ENCODE measurements at regions not wholly inside any gene's neighbourhood (a gene's known extent, or its start where the extent isn't known, plus 50 kb on each side); places are given as distances from the start of the nearest gene placed in this dataset.

- Histone ChIP-seq H3K9me2 (ENCODE audit: insufficient read depth, low read length) (no peaks in the 10 kb centered on the region), H3K4me3 (ENCODE audit: low read length) (no peak overlapping the region), H3K9me3 (ENCODE audit: low read length) (no peaks in the 10 kb centered on the region), H3K27me3 (ENCODE audit: insufficient read depth, low read depth, low read length) (peaks cover 20% of the 10 kb centered on the region), H2AFZ (ENCODE audit: low read depth, low read length) (no peak overlapping the region), H3K36me3 (ENCODE audit: insufficient read depth, low read length) (no peaks in the 10 kb centered on the region), H3F3A (ENCODE audit: insufficient read depth, low read length, poor library complexity, severe bottlenecking) (no peaks in the 10 kb centered on the region), H3K9ac (ENCODE audit: low read length) (no peak overlapping the region), H3K27ac (ENCODE audit: low read length) (no peak overlapping the region), H3K4me2 (ENCODE audit: low read length) (no peak overlapping the region), H4K20me1 (ENCODE audit: insufficient read depth) (no peaks in the 10 kb centered on the region), H3K79me2 (replicated peaks; ENCODE audit: insufficient read depth, low read length) (no peaks in the 10 kb centered on the region)
- TF ChIP-seq RAD21 (conservative IDR thresholded peaks at IDR 0.05), result no peak
- TF ChIP-seq CTCF (IDR thresholded peaks at IDR 0.05; ENCODE audit: poor library complexity, severe bottlenecking), result no peak
- no peak for TF ChIP-seq POLR2AphosphoS5 (IDR thresholded peaks at IDR 0.05)
- no peak for TF ChIP-seq EP300 (conservative IDR thresholded peaks at IDR 0.05; ENCODE audit: poor library complexity, severe bottlenecking)
- TF ChIP-seq EZH2 (IDR thresholded peaks at IDR 0.05; ENCODE audit: borderline replicate concordance, insufficient read depth, low read length, poor library complexity, severe bottlenecking), result no peak
- TF ChIP-seq SMC3 (conservative IDR thresholded peaks at IDR 0.05; ENCODE audit: poor library complexity), result no peak
- TF ChIP-seq, protein P1, sequence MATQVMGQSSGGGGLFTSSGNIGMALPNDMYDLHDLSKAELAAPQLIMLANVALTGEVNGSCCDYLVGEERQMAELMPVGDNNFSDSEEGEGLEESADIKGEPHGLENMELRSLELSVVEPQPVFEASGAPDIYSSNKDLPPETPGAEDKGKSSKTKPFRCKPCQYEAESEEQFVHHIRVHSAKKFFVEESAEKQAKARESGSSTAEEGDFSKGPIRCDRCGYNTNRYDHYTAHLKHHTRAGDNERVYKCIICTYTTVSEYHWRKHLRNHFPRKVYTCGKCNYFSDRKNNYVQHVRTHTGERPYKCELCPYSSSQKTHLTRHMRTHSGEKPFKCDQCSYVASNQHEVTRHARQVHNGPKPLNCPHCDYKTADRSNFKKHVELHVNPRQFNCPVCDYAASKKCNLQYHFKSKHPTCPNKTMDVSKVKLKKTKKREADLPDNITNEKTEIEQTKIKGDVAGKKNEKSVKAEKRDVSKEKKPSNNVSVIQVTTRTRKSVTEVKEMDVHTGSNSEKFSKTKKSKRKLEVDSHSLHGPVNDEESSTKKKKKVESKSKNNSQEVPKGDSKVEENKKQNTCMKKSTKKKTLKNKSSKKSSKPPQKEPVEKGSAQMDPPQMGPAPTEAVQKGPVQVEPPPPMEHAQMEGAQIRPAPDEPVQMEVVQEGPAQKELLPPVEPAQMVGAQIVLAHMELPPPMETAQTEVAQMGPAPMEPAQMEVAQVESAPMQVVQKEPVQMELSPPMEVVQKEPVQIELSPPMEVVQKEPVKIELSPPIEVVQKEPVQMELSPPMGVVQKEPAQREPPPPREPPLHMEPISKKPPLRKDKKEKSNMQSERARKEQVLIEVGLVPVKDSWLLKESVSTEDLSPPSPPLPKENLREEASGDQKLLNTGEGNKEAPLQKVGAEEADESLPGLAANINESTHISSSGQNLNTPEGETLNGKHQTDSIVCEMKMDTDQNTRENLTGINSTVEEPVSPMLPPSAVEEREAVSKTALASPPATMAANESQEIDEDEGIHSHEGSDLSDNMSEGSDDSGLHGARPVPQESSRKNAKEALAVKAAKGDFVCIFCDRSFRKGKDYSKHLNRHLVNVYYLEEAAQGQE (IDR thresholded peaks at IDR 0.05; ENCODE audit: borderline replicate concordance), result no peak
- no peak for TF ChIP-seq TAF1 (IDR thresholded peaks at IDR 0.05; ENCODE audit: low read depth)
- TF ChIP-seq MXI1 (conservative IDR thresholded peaks at IDR 0.05; ENCODE audit: poor library complexity, severe bottlenecking), result no peak
Measured at GRCh38 chr1:165116732-165117131, 239.8 kb downstream of the LMX1A start.

DNA sequence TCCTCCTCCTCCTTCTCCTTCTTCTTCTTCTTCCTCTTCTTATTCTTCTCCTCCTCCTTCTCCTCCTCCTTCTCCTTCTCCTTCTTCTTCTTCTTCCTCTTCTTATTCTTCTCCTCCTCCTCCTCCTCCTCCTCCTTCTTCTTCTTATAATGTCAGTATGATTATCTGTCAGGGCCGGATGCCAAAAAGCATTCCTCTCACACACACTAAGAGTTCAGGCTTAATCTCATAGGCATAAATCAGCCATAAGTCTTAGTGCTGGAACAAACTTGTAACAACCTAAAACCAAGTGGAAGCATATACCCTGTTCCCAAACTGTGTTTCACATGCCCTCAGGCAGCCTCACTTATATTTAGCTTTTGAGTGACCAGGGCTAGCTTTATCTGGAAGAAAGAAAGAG lies 240.3 kb downstream of the LMX1A start:
- Histone ChIP-seq H3K4me2 (ENCODE audit: low read length) (no peak overlapping the region), H3K27ac (ENCODE audit: low read length) (no peak overlapping the region), H4K20me1 (ENCODE audit: insufficient read depth) (no peaks in the 10 kb centered on the region), H3K9me3 (ENCODE audit: low read length) (no peaks in the 10 kb centered on the region), H3K9ac (ENCODE audit: low read length) (no peak overlapping the region), H3K4me3 (ENCODE audit: low read length) (no peak overlapping the region), H3F3A (ENCODE audit: insufficient read depth, low read length, poor library complexity, severe bottlenecking) (no peaks in the 10 kb centered on the region), H2AFZ (ENCODE audit: low read depth, low read length) (no peak overlapping the region), H3K36me3 (ENCODE audit: insufficient read depth, low read length) (no peaks in the 10 kb centered on the region), H3K27me3 (ENCODE audit: insufficient read depth, low read depth, low read length) (peaks cover 20% of the 10 kb centered on the region), H3K79me2 (replicated peaks; ENCODE audit: insufficient read depth, low read length) (no peaks in the 10 kb centered on the region), H3K9me2 (ENCODE audit: insufficient read depth, low read length) (no peaks in the 10 kb centered on the region)
- TF ChIP-seq TAF1 (IDR thresholded peaks at IDR 0.05; ENCODE audit: low read depth), result no peak
- TF ChIP-seq EZH2 (IDR thresholded peaks at IDR 0.05; ENCODE audit: borderline replicate concordance, insufficient read depth, low read length, poor library complexity, severe bottlenecking), result no peak

DNA sequence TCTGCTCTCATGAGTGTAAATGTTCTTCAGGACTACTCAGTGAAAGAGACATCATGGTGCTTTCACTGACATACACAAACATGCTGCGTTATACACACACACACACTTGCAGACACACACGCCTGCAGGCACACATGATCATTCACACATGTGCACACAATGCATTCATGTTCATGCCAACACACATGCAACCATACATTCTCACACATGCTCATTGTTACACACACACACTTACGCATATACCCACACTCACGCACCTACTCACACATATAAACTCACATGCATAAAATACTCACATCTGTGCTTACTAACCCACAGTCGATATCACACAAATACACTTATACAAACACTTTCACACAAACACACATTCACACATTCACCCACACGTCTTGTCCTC lies 241.6 kb downstream of the LMX1A start:
- Histone ChIP-seq H3K79me2 (replicated peaks; ENCODE audit: insufficient read depth, low read length) (no peaks in the 10 kb centered on the region), H3F3A (ENCODE audit: insufficient read depth, low read length, poor library complexity, severe bottlenecking) (no peaks in the 10 kb centered on the region), H3K9ac (ENCODE audit: low read length) (no peak overlapping the region), H3K4me3 (ENCODE audit: low read length) (no peak overlapping the region), H3K27ac (ENCODE audit: low read length) (no peak overlapping the region), H2AFZ (ENCODE audit: low read depth, low read length) (no peak overlapping the region), H3K27me3 (ENCODE audit: insufficient read depth, low read depth, low read length) (peaks cover 20% of the 10 kb centered on the region), H3K9me2 (ENCODE audit: insufficient read depth, low read length) (no peaks in the 10 kb centered on the region), H3K4me2 (ENCODE audit: low read length) (no peak overlapping the region), H3K9me3 (ENCODE audit: low read length) (no peaks in the 10 kb centered on the region), H4K20me1 (ENCODE audit: insufficient read depth) (no peaks in the 10 kb centered on the region), H3K36me3 (ENCODE audit: insufficient read depth, low read length) (no peaks in the 10 kb centered on the region)
- TF ChIP-seq SMC3 (conservative IDR thresholded peaks at IDR 0.05; ENCODE audit: poor library complexity), result no peak
- TF ChIP-seq CTCF (IDR thresholded peaks at IDR 0.05; ENCODE audit: poor library complexity, severe bottlenecking), result no peak
- TF ChIP-seq RAD21 (conservative IDR thresholded peaks at IDR 0.05), result no peak
- no peak for TF ChIP-seq EP300 (conservative IDR thresholded peaks at IDR 0.05; ENCODE audit: poor library complexity, severe bottlenecking)
- TF ChIP-seq POLR2AphosphoS5 (IDR thresholded peaks at IDR 0.05), result no peak
